Cerebellar cortex (tissue), 1 donor: ENCODE measurements at regions not wholly inside any gene's neighbourhood (a gene's known extent, or its start where the extent isn't known, plus 50 kb on each side); places are given as distances from the start of the nearest gene placed in this dataset.

Experiments
- DNase-seq: peaks from one replicate; pipeline ENCODE4 v3.0.0-alpha.2; 2015; ENCODE audit warnings: low spot score

DNA sequence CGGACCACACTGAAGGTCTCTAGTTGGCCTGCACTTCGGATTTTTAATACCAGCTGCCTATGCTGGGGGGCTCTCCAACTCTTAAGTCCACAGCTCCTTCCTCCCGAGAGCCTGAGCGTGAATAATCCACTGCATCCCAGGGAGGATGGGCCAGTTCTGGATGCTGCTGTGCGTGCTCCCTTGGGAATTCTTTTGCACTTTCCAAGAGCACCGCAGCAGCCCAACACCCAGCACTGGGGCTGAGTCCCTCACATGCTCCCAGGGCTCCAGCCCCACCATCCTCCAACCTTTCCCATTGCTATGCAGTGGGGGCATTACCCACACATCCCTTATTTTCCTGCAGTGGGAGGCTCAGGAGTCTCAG is 136.4 kb upstream of the IQSEC1 start:
- DNase-seq: no peak

DNA sequence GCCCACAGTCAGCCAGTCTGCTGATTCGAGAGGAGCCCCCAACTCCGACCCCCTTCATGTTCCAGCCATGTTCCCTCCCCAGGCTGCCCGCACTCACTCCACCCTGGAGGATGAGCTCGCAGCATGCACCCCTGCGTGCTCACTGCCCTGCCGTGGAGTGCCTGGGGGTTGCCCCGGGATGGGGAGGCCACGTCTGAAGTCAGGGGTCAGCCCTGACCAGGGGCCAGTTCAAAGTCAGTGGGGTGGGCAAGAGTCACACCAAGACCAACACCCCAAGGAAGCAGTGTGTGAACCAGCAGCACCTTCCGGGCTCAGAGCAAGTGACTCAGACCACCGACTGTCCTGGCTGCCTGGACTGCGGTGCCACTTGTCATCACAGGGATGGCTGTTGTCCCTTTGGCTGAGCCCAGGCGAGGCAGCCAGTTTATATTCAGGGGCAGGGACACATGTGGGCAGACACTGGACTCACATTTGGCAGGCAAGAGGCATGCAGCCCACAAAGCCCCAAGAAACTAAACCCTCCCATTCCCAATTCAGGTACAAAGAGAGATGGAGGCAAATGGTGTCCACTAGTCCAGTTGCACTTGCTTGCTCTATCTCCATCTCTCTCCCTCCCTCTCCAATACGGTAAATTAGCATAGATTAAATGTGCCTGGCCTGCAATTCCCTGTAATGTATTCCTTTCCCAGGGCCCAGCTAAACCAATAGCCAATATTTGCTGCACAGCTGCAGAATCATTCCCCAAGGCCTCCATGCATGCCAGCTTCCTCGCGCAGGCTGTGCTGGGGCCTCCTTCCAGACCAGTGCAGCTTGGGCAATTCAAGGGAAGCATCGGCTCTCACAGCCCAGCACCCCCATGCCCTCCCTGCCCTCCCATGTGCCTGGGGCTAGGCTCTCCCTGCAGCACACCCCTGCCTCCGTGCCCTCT is 135.7 kb upstream of the IQSEC1 start:
- DNase-seq: no peak

DNA sequence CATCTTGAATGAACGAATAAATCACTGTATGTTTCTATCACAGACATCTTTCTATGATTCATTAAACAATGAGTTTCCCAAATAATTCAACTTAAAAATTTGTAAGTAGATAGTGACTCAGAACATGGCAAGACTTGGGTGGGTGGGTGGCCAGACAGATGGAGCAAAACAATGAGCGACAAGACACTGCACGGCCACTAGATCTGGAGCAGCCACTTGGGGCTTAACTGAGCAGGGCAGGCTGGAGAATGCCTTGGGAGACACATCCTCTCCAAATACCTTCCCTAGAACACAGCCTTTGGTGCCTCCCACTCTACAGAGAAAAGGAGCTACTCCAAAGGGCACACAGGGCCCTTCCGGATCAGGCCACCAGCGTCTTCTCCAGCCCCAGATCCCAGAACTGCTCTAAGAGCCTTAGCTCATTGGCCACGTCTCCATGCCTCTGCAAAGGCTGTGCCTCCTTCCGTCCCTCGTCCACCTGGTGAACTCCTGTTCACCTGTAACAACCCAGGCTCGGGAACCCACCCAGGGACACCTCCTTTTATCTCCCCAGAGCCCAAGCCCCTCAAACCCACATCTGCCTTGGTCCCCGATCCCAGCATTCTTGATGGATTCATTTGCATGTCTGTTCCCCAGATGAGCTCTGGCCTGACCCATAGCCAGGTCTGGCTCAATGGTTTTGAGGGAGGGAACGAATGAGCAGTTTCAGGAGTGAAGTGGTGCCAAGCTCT is 134.9 kb upstream of the IQSEC1 start:
- DNase-seq: no peak

DNA sequence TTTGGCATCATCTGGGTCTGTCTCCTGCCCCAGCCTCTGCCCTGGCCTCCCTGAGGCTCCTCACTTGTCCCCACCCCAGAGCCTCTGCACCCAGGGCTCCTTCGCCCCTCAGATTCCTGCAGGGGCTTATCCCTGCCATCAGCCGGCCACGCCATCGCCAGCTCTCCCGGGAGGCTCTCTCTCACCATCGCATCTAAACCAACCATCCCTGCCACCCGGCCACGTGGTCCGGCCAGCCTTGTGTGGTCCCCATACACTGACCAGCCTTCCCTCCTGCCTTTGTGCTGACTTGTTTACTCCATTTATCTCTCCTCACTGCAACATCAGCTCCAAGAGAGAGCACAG is 134.3 kb upstream of the IQSEC1 start:
- no peak for DNase-seq

DNA sequence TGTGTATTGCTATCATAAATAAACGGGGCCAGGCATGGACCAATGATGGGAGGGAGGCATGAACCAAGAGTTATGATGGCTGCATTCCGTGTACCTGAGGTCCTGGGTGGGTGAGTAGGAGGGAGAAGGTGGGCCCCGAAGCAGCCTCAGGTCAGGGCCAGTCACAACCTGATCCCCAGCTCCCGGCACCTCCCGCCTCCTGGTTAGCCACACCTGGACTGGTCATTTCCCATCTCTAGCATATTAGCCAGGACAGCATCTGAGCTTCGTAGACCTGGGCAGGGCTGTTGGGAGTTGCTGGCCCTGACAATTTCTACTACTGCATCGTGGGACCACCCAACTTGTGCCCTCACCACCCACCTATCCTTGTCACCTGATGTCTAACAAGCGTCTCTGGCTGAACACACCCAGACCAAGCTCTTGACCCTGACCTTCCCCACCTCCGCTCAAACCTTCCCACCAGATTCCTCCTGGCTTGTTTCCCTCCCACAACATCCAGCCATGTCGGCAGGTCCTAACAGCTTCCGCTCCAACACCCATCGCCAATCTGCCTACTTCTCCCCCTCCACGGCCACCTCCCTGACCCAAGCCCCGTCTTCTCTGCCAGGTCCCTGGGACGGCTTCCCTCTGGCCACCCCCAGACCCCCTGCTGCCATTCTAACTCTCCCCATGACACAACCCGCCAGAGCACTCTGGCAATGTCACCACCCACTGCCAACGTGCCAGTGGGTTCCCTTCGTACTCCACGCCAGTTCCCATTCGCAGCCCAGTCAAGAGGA is 133.8 kb upstream of the IQSEC1 start:
- no peak for DNase-seq

DNA sequence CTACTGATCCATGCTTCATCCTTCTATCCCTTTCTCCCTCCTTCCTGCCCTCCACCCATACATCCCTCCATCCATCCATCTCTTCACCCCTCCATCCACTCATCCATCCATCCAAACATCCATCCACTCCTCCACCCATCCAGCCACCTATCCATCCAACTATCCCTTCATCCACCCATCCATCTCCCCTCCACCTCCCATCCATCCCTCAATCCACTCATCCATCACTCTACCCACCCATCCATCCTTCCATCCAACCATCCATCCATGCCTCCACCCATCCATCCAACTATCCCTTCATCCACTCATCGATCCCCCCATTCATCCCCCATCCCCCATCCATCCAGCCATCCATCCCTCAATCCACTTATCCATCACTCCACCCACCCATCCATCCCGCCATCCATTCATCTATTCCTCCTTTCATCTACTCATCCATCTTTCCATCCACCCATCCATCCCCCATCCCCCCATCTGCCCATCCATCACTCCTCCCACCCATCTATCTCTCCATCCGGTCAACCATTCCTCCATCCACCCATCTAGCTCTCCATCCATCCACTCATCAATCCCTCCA is 132.4 kb upstream of the IQSEC1 start:
- DNase-seq: no peak

DNA sequence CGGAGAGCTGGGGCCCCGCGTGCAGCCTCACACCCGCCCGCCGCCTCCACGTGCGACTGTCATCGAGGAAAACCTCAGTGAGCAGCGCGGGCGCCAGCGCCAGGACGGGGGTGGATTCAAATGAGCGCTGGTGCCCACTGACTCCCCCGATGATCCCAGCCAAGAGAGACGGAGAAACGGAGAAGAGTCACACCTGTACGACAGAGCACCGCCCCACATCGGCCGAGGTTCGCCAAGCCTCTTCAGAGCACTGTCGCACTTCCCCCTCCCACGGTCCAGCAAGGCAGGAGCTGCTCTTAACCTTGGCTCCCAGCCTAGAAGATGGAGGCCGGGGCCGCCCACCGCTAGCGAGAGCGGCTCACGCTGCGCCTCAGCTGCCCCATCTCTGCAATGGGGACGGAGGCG is 130.9 kb upstream of the IQSEC1 start:
- no peak for DNase-seq

DNA sequence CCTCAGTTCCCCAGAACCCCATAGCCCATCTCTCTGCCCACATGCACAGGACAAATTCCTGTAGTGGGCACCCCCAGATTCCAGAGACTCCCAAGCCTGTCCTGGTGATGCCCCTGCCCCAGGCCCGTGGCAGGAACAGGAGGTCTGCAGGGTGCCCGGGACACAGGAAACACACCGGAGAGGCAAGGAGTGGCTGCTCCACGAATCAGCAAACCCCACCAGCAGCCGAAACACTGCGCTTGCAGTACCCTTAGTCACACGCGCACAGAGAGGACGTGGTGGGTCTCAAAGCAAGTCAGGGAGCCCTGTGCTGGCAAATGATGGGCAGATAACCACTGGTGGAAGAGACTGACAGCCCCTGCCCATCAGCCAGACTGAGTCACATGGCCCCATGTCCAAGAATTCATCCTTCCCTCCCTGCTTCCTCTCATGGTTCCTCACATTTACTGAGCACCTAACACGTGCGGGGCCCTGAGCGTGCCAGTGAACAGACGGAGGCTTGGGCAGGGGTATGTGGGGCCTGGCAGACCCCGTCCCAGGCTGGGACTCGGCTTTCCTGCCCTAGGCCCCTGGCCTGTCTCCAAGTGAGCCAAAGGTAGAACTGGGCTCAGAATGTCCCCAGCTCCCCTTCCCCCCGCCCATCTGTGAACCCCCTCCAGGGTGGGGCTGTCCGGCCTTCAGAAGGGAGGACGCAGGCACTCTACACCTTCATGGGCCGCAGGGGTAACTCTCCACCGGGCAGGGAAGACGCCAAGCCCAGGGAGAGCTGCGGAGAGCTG is 130.4 kb upstream of the IQSEC1 start:
- DNase-seq: no peak

DNA sequence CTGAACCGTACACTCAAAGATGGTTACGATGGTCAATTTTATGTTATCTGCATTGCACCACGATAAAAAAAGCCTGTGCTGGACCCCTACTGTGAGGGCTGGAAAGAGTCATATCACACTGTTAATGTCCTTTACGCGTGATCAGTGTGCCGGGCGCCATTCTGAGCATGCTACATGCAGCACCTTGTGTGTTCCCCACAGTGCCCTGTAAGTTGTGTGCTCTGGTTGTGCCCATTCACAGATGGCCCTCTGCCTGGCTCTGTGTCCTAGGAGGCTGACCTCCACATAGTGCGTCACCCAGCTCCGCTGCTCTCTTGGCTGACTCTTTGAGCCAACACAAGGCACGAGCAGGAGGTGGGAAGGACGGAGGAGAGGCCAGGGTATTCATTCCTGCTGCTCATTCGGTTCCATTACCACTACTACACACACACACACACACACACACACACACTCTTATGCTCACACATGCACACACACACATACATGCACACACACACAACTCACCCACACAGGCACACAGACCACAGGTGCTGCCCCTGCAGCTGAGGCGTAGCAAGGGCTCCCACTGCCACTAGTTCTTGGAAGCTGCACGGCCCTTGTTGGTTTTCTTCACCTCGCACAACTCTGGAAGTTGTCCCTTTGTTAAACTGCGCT is 129.6 kb upstream of the IQSEC1 start:
- DNase-seq: no peak

DNA sequence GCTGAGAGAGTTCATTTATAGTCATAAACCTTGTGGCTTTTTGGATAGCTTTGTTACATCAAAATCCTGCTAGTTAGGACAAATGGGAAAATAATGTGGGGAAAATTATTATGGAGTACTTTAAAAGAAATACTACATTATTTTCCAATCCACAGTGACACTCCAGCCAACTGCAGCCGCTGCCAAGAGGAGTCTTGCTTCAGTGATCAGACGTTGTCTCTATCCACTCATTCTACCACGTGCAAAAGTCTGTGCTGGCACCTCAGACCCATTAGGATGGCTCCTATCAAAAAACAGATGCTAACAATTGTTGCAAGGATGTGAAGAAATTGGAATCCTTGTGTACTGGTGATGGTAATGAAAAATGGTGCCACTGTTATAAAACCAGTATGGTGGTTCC is 128.6 kb upstream of the IQSEC1 start:
- no peak for DNase-seq

DNA sequence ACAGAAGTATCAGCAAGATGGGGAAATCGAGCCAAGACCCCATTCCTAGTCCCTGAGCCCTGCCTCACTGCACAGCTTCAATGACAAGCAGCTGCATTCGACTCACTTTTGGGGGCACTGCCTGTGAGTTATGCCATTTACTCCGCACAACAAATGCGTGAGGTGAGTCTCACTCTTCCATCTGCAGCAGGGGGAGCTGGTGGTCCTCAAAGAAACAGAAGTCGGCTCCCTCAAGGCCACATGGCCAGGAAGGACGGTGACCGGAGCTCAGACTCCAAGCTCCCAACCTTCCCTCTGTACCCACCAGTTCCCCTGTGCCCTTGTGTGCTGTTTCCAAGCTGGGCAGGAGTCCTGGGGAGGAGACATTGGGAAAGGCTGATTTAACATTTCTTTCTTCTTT is 127.7 kb upstream of the IQSEC1 start:
- peak; percentile 33 for DNase-seq

DNA sequence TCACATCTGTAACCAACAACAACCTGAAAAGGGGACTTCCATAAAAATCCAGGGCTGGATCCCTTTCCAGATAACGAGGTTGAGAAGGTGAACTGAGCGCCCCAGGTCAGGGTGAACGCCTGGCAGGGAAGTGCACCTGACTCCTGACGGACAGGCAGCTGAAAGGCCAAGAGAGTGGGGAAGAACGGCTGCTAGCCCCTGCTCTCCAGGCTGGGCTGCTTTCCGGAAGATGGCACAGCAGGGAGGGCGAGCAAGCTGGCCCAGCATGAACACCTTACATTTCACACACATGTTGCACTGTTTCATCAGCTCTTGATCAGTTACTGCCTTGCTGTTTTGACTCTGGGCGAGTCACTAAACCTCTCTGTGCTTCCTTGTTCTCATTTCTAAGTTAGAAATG is 127.2 kb upstream of the IQSEC1 start:
- no peak for DNase-seq

DNA sequence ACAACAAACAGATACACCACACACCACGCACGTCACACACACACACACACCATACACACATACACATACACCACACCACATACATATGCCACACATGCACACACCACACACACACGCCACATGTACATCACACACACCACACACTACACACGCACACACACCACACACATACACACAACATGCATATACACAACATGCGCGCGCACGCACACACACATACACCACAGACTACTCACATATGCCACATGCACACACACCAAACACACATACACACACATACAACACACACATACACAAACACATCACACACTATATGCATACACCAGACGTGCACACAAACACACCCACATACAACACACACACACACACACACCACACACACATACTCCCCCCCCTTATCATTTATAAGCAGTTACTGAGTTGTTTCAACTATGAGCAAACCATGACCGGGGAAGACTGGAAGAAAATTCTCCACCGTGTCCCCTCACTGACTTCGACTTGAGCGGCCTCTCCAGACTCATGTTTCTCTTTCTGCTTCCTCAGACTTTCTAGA is 126.7 kb upstream of the IQSEC1 start:
- DNase-seq: no peak

DNA sequence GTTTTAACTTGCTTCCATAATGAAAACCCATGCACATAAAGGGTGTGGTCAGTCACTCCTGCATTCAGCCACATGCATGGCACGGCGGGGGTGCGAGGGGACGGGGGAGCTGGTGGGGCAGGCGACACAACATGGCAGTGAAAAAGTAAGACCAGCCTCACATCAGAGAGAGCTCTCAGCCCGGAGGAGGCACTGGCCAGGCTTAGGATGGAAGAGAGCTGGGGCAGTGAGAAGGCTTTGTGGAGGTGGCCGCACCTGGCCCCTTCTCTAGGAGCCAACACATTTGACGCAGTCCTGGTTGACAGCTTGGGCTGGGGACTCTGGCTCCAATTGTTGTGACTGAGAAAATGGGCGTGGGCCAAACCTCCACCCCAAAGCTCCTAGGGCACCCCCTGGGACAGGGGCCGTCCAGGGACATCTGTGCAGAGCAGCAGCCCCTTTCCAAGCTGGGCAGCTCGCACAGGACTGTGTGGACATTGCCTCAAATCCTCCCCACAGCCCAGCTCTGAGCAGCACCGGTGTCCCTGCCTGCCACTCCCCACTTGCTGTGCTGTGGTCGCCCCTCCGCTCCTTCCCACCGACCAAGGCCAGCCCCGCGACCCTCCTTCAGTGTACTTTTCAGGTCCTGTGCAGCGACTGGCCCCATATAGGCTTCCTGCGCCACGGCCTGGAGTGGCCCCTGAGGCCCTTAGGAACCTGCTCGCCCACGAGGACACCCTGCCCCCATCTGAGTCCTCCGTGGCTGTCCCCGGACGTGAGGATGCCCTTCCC is 126.0 kb upstream of the IQSEC1 start:
- no peak for DNase-seq

DNA sequence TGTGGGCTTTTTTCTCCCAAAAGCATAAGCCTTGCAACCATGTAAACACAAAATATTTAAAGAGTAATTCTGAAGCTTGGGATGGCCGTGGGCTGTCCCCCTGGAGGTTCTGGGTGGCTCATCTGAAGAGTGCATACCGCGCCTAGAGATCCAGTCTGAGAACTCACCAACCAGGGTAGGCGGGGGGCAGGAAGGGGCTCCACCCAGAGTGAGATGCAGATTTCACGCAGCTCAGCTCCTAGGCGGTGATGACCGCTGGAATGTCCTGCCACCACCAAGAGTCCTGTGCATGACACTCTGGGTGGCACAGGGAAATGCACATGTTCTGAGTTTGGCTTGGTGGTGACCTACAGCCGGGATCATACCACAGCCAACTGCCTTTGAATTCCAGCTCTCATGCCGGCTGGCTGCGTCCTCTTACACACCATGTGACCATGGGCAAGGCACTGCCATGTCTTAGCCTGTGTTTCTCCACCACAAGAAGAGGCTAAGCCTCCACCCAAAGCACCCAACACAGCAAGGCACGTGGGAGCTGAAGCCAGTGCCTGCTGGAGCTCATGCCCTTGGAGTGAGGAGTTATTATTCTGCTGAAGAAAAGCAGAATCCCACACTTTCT is 125.1 kb upstream of the IQSEC1 start:
- no peak for DNase-seq

DNA sequence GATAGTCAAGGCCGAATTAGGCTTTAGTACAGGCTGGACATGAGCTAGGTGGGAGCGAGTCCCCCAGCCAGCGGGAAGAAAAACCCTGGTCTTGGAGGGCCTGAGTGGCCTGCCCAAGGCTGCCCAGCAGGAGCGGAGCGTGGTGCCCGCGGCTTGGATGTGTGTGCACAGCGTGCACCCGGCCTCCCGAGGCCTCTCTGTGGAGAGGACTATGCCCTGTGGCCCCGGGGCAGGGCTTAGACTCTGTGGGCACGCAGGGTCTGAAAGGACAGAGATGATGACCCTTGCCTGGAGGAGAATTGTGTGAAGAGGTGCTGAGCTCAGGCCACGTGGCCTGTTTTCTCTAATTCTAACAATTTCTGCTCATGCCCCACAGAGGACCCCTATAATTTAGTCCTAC is 124.6 kb upstream of the IQSEC1 start:
- DNase-seq: no peak

DNA sequence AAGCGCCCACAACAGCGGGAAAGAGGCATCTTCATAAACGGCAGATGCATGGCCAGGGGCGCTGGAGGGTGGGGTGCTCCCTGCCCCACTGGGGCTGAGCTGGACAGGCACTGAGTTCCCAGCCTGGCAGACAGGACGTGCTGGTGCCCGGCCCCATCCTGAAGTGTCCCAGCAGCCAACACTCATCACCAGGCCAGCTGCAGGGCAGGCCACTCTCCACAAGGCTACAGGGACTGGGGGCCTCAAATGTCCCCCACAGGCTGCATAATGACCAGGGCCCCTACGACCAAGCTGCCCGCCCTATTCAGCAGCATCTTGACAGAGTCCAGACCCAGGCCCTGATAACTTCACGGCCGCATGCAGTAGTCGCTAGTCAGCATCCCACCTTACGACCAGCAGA is 124.1 kb upstream of the IQSEC1 start:
- no peak for DNase-seq

DNA sequence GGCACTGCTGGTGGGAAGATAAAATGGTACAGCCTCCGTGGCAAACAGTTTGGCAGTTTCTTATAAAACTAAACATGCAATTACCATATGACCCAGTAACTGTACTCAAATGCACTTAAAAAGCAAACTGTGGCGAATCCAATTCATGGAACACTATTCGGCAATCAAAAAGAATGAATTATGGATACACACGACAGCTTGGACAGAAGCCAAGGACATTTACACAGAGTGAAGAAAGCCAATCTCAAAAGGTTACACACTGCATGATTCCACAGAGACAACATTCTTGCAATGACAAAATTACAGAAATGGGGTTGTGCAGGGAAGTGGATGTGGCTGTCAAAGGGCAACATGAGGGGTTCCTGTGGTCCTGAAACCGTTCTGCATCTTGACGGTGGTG is 122.1 kb upstream of the IQSEC1 start:
- DNase-seq: no peak
